ENCODE measurements at regions not wholly inside any gene's neighbourhood (a gene's known extent, or its start where the extent isn't known, plus 50 kb on each side); places are given as distances from the start of the nearest gene placed in this dataset.
"Not testable (repeated sequence)": the region's sequence is repeated elsewhere in the genome, so short reads cannot be mapped to it uniquely, and the experiment has no call there.

GRCh38 chr12:24679126-24679525 lies 269.8 kb downstream of the BCAT1 start:
- DNase-seq (ENCODE audit: low read depth in 1 of 2, low spot score in 1 of 2): no peak

- no peak for DNase-seq (ENCODE audit: low read depth in 1 of 2, low spot score in 1 of 2)
These were observed 270.5 kb downstream of the BCAT1 start for GRCh38 chr12:24678436-24678835.

GRCh38 chr12:24668563-24668962 lies 280.3 kb downstream of the BCAT1 start:
- no peak for DNase-seq (ENCODE audit: low read depth in 1 of 2, low spot score in 1 of 2)

GRCh38 chr12:24664161-24664880 lies 284.6 kb downstream of the BCAT1 start:
- no peak for DNase-seq (ENCODE audit: low read depth in 1 of 2, low spot score in 1 of 2)

GRCh38 chr12:24661657-24662096 lies 287.2 kb downstream of the BCAT1 start:
- DNase-seq (ENCODE audit: low read depth in 1 of 2, low spot score in 1 of 2): no peak

- DNase-seq (ENCODE audit: low read depth in 1 of 2, low spot score in 1 of 2): no peak
These were observed 289.9 kb downstream of the BCAT1 start for GRCh38 chr12:24659016-24659415.

GRCh38 chr12:24654344-24654743 lies 294.6 kb downstream of the BCAT1 start:
- DNase-seq (ENCODE audit: low read depth in 1 of 2, low spot score in 1 of 2): not testable (repeated sequence)

- no peak for DNase-seq (ENCODE audit: low read depth in 1 of 2, low spot score in 1 of 2)
These were observed 299.3 kb downstream of the BCAT1 start for GRCh38 chr12:24649634-24650033.

GRCh38 chr12:24649209-24649608 lies 299.7 kb downstream of the BCAT1 start:
- no peak for DNase-seq (ENCODE audit: low read depth in 1 of 2, low spot score in 1 of 2)

GRCh38 chr12:24645254-24645653 lies 303.6 kb downstream of the BCAT1 start:
- DNase-seq (ENCODE audit: low read depth in 1 of 2, low spot score in 1 of 2): no peak

GRCh38 chr12:24643120-24644119 lies 305.5 kb downstream of the BCAT1 start:
- no peak for DNase-seq (ENCODE audit: low read depth in 1 of 2, low spot score in 1 of 2)

- DNase-seq (ENCODE audit: low read depth in 1 of 2, low spot score in 1 of 2): no peak
These were observed 309.3 kb downstream of the BCAT1 start for GRCh38 chr12:24639641-24640040.

- no peak for DNase-seq (ENCODE audit: low read depth in 1 of 2, low spot score in 1 of 2)
These were observed 316.4 kb downstream of the BCAT1 start for GRCh38 chr12:24632466-24632865.

- DNase-seq (ENCODE audit: low read depth in 1 of 2, low spot score in 1 of 2): no peak
These were observed 317.1 kb downstream of the BCAT1 start for GRCh38 chr12:24631676-24632426.

- DNase-seq (ENCODE audit: low read depth in 1 of 2, low spot score in 1 of 2): no peak
These were observed 318.0 kb downstream of the BCAT1 start for GRCh38 chr12:24630856-24631255.

GRCh38 chr12:24630446-24630845 lies 318.5 kb downstream of the BCAT1 start:
- no peak for DNase-seq (ENCODE audit: low read depth in 1 of 2, low spot score in 1 of 2)

GRCh38 chr12:24625103-24625502 lies 323.8 kb downstream of the BCAT1 start:
- no peak for DNase-seq (ENCODE audit: low read depth in 1 of 2, low spot score in 1 of 2)

- not testable (repeated sequence) for DNase-seq (ENCODE audit: low read depth in 1 of 2, low spot score in 1 of 2)
These were observed 328.9 kb downstream of the BCAT1 start for GRCh38 chr12:24619954-24620353.

- DNase-seq (ENCODE audit: low read depth in 1 of 2, low spot score in 1 of 2): no peak
These were observed 331.4 kb downstream of the BCAT1 start for GRCh38 chr12:24617471-24617870.

- DNase-seq (ENCODE audit: low read depth in 1 of 2, low spot score in 1 of 2): no peak
These were observed 332.9 kb downstream of the BCAT1 start for GRCh38 chr12:24615967-24616411.

GRCh38 chr12:24608637-24609285 lies 340.1 kb downstream of the BCAT1 start:
- no peak for DNase-seq (ENCODE audit: low read depth in 1 of 2, low spot score in 1 of 2)

All from stimulated activated CD4-positive, alpha-beta T cell treated with anti-CD3 and anti-CD28 coated beads, Interleukin-15, amount 100 ng/mL, for 1 hour (primary cell).